Calu3 (cell line): ENCODE measurements at regions not wholly inside any gene's neighbourhood (a gene's known extent, or its start where the extent isn't known, plus 50 kb on each side); places are given as distances from the start of the nearest gene placed in this dataset.

Source experiments
- BruUV-seq: library from RNA; stranded (reverse); fragments of 400-500 nt; replicated peaks from 2 replicates; lab custom pipeline; 2021; lab: Mats Ljungman, UMichigan
- CTCF ChIA-PET: fragments of 300-600 bp; sonication (Branson Sonifier 250); formaldehyde crosslinking; loops from one replicate; lab custom pipeline; 2022; ENCODE audit warnings: antibody characterized with exemption; lab: Charles Lee
- DNase-seq: peaks from one replicate; pipeline ENCODE4 v3.0.0; 2022
- H3K27ac Mint-ChIP-seq: one replicate; pipeline ENCODE4 v1.8.0; 2022; ENCODE audit warnings: mixed read lengths; ENCODE audit not compliant: unreplicated experiment
- H3K27me3 Mint-ChIP-seq: one replicate; pipeline ENCODE4 v1.8.0; 2022; ENCODE audit warnings: mixed read lengths; ENCODE audit not compliant: unreplicated experiment
- H3K36me3 Mint-ChIP-seq: one replicate; pipeline ENCODE4 v1.8.0; 2022; ENCODE audit warnings: mild to moderate bottlenecking, moderate library complexity, mixed read lengths; ENCODE audit not compliant: insufficient read depth, unreplicated experiment
- H3K4me1 Mint-ChIP-seq: one replicate; pipeline ENCODE4 v1.8.0; 2022; ENCODE audit warnings: mild to moderate bottlenecking, low read depth, mixed read lengths; ENCODE audit not compliant: unreplicated experiment
- H3K4me3 Mint-ChIP-seq: one replicate; pipeline ENCODE4 v1.8.0; 2022; ENCODE audit warnings: mild to moderate bottlenecking, low read depth, moderate library complexity, mixed read lengths; ENCODE audit not compliant: unreplicated experiment
- H3K9me3 Mint-ChIP-seq: one replicate; pipeline ENCODE4 v1.8.0; 2022; ENCODE audit warnings: low read depth, mixed read lengths; ENCODE audit not compliant: unreplicated experiment
- intact Hi-C: fragments of 100-400 bp; cut with micrococcal nuclease; formaldehyde crosslinking; loops from one replicate; pipeline ENCODE4 v1.10.0; 2022; ENCODE audit not compliant: unreplicated experiment
- TF ChIP-seq, protein P1 (sequence below): fragments of 200-600 bp; IDR thresholded peaks from one replicate; pipeline ENCODE4 v1.8.0; 2022; ENCODE audit warnings: antibody characterized with exemption; ENCODE audit not compliant: unreplicated experiment

DNA sequence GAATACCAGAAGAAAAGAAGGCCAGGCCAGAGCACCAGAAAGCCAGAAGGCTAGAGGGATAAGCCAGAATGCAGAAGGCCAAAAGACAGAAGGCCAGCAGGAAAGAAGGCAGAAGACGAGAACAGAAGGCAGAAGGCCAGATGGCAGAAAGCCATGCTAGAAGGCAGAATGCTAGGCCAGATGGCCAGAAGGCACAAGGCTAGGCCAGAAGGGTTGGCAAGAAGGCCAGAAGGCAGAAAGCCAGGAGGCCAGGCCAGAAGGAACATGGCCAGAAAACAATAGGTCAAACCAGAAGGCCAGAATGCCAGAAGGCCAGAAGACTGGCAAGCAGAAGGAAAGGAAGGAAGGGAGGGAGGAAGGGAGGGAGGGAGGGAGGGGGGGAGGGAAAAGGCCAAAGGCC lies 188.8 kb downstream of the TUBA3C start:
- intact Hi-C loops = no loop called here
- CTCF ChIA-PET = no interaction called here
- no peaks in the 10 kb centered on the region for H3K36me3 Mint-ChIP-seq
- H3K27me3 Mint-ChIP-seq = no peaks in the 10 kb centered on the region
- no TSS peak for BruUV-seq
- DNase-seq = no peak
- no peak overlapping the region for H3K27ac Mint-ChIP-seq
- no peaks in the 10 kb centered on the region for H3K4me1 Mint-ChIP-seq
- H3K9me3 Mint-ChIP-seq = peaks cover 59% of the 10 kb centered on the region
- no peak overlapping the region for H3K4me3 Mint-ChIP-seq
- TF ChIP-seq, protein P1, sequence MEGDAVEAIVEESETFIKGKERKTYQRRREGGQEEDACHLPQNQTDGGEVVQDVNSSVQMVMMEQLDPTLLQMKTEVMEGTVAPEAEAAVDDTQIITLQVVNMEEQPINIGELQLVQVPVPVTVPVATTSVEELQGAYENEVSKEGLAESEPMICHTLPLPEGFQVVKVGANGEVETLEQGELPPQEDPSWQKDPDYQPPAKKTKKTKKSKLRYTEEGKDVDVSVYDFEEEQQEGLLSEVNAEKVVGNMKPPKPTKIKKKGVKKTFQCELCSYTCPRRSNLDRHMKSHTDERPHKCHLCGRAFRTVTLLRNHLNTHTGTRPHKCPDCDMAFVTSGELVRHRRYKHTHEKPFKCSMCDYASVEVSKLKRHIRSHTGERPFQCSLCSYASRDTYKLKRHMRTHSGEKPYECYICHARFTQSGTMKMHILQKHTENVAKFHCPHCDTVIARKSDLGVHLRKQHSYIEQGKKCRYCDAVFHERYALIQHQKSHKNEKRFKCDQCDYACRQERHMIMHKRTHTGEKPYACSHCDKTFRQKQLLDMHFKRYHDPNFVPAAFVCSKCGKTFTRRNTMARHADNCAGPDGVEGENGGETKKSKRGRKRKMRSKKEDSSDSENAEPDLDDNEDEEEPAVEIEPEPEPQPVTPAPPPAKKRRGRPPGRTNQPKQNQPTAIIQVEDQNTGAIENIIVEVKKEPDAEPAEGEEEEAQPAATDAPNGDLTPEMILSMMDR = no peak

- Mint-ChIP-seq H3K36me3 (no peaks in the 10 kb centered on the region), H3K4me3 (no peak overlapping the region), H3K9me3 (peaks cover 55% of the 10 kb centered on the region), H3K4me1 (no peaks in the 10 kb centered on the region), H3K27ac (no peak overlapping the region), H3K27me3 (no peaks in the 10 kb centered on the region)
- DNase-seq = no peak
- CTCF ChIA-PET = no interaction called here
- TF ChIP-seq, protein P1 = no peak
- intact Hi-C loops = no loop called here
- no TSS peak for BruUV-seq
Observed at GRCh38 chr13:18991060-18991459, 190.6 kb downstream of the TUBA3C start.

- DNase-seq = no peak
- Mint-ChIP-seq H3K27ac (no peak overlapping the region), H3K4me1 (no peaks in the 10 kb centered on the region), H3K36me3 (no peaks in the 10 kb centered on the region), H3K4me3 (no peak overlapping the region), H3K27me3 (no peaks in the 10 kb centered on the region), H3K9me3 (peaks cover 10% of the 10 kb centered on the region)
- CTCF ChIA-PET = no interaction called here
- TF ChIP-seq, protein P1 = no peak
- BruUV-seq = no TSS peak
- intact Hi-C loops = no loop called here
Observed at GRCh38 chr13:18978447-18978846, 203.2 kb downstream of the TUBA3C start.

GRCh38 chr13:18977857-18978256 lies 203.8 kb downstream of the TUBA3C start:
- H3K27me3 Mint-ChIP-seq = no peaks in the 10 kb centered on the region
- H3K4me1 Mint-ChIP-seq = no peaks in the 10 kb centered on the region
- no peak overlapping the region for H3K27ac Mint-ChIP-seq
- TF ChIP-seq, protein P1 = no peak
- CTCF ChIA-PET = no interaction called here
- no peak overlapping the region for H3K4me3 Mint-ChIP-seq
- intact Hi-C loops = no loop called here
- peaks cover 8% of the 10 kb centered on the region for H3K9me3 Mint-ChIP-seq
- no peak for DNase-seq
- H3K36me3 Mint-ChIP-seq = no peaks in the 10 kb centered on the region
- BruUV-seq = no TSS peak
